Bone marrow (tissue), 2 donors: ENCODE measurements at regions not wholly inside any gene's neighbourhood (a gene's known extent, or its start where the extent isn't known, plus 50 kb on each side); places are given as distances from the start of the nearest gene placed in this dataset.

Experiments used
- DNase-seq, 2 donors: peaks; one replicate each; lab custom pipeline; 2025; lab: John Stamatoyannopoulos, UW

DNA sequence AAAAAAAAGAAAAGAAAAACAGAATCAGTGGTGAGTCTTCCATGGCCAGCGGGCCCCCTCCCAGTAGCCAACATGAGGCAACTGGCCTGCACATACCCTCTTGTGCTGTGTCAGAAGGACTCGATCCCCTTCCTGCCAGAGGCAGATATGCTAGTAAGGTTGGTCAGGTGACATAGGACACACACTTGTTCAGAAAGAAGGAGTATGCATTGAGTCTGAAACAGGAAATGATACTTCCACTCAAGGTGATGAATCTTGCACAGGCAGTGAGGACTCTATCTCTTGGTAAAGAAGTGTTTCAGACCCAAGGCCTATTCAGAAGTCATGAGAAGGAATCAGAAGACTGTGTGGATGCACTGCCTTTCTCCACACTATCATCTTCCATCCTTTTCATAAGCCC lies 269.7 kb upstream of the FAR2 start:
- no peak for DNase-seq

DNA sequence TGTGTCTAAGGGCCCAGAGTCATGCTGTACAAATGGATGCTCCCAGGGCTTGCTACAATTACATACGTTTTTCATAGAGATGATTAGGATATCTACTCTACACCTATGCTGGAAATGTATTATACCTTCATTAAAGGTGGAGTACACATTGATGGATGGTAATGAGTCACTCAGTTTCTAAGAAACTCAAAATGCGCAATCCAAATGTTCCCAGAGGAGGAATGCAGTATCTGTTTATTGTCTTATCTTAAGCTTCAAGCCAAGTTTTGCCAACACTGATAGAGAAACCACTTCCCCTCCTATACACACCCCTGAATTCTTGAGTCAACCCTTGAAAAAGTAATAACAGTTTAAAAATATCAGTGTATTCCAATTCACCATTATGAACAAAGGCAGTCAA lies 266.6 kb upstream of the FAR2 start:
- no peak for DNase-seq

DNA sequence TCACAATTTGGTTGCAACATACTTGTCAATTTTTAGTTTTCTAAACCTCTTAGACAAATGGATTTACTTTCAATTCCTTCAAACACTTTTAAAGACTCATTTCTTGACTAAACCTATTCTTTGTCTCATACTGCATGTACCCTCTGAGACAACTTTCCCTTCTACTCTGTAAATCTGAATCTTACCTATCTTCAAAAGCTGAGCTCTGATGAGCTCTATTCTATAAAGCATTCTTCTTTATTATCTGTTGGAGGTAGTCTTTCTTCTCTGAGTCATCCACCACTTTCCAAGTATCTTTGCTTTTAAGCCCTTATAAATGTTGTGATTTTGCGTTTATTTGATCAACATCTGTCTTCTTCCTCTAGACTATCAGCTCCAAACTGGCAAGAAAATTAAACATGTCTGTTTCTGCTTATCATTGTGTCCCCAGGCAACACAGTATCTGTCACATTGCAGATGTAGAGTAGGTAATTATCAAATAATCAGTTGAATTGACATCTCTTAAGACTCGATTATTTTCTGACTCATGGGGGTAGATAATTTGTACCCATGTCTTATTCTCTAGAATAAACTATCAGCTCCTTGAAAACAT lies 265.6 kb upstream of the FAR2 start:
- no peak for DNase-seq

DNA sequence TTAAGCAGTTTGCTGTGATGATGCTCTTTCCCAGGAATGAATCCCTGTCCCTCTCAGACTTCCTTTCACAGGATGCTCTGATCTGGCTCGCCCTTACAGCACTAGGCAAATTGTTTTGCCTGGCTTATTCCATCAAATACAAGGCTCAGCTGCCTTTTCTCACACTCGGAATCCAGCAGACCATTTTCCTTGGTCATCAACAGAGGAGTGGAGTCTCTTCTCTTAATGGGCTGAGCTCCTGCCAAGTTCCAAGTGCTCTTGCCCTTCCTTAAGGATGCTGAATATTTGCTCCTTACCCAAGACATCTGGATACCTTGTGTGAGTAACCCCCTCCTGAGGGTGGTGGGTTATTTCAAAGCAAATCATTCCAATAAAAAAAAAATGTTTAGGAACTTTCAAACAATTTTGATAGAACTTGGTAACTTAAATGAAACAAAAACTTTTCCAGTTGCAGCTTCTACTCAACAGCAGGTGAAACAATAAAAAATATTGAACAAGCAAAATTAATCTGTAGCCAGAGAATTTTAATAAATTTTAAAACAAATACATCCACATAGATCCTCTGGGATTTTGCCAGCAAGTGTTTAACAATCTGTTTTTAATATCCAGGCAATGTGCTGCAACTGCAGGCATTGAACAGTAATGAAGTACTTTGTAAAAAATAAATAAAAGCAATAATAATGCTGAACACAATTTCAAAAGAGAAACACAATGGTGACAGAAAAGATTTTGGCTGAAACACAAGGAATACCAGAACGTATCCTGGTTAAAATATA lies 264.0 kb upstream of the FAR2 start:
- DNase-seq = no peak

DNA sequence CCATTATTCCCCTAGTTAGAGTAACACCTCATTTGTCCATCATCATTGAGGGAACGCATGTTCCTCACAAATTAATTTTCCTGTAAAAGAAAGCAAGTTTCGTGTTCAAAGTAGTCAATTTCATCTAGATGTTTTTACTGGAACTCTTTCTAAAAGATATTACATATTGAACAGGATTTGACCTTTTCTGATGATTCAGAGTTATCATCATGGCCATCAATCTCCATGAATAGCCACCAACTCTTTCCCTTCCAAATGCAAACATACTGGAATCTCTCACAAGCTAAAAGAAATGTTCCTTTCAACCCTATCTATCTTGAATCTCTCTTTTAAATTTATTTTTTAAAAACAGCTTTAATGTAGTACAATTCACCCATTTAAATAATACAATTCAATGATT lies 263.1 kb upstream of the FAR2 start:
- no peak for DNase-seq

DNA sequence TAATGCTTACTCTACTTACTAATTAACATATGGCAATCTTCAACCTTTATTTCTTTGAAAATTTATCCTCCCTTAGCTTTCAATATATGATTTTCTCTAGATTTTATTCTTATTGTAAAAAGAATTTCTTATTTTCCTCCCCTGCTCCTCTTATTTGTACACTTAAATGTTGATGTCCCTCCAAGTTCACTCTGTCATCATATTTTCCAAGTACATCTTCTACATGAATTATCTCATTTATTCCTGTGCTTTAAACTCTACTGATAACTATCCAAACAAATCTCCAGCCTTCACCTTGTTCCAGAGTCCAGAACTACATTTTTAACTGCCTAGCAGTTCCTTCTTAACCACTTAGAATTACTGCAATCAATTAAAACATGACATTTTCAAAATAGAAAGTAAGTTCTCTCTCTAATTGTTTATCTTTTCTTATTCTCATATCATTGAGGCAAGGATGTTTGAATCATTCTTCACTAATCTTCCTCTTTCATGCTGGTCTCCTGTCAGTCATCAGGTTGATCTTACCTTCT lies 261.6 kb upstream of the FAR2 start:
- no peak for DNase-seq

DNA sequence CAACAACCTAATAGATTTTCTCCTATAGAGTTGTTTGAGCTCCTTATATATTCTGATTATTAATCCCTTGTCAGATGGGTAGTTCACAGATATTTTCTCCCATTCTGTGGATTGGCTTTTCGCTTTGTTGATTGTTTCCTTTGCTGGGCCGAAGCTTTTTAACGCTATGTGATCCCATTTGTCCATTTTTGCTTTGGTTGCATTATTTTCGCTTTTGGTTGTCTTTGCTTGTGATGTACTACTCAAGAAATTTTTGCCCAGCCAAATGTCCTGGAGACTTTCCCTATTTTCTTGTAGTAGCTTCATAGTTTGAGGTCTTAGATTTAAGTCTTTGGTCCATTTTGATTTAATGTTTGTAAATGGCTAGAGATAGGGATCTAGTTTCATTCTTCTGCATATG lies 258.4 kb upstream of the FAR2 start:
- DNase-seq = no peak

DNA sequence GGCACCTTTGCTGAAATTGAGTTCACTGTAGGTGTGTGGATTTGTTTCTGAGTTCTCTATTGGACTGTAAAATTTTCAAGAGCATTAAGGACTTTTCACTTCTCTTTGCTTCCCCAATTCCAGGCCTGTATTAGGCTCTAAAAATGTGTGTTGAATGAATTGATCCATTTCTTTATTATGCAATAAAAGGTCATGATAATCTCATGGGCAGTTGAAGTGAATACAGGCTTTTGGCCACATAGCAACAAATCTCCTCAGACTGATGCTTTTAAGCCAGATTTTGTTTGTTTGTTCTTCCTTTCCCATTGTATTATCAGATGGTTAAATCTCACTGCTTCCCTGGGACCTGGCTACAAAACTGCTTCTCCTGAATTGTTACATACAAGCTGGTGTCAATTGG lies 258.0 kb upstream of the FAR2 start:
- DNase-seq = no peak

DNA sequence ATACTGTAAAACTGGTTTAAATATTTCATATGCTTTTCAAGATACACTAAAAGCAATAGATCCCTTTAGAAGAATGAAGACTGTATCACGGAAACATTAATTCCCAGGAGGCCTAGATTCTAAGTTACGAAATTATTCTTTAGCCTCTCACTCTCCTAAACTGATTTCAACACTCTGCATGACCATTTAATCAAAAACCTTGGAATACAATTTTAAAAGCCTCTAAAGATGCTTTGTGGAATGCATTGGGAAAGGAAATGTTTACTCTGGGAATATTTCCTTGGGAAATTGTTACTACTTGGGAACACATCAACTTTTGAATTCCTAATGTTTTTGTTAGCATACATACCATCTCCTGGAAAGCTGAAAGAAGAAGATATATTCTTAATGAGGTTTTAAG lies 255.7 kb upstream of the FAR2 start:
- DNase-seq = no peak

DNA sequence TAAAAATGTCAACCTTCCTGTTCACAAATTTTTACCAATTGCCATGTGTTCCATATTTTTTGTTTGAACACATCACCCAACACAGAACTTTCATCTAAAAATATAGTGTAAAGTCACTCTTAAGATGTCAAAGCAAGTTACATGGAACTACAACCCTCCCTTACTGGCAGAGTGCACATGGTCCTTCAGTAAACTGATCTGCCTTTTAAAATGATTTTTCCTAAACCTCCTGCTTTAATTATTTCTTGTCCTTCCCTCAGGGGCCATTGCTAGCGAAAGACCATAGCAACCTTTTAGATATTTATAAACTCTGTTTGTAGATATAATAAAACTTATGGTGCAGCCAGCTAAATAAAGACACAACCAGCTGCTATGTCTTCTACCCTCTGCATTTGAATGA lies 255.2 kb upstream of the FAR2 start:
- no peak for DNase-seq

DNA sequence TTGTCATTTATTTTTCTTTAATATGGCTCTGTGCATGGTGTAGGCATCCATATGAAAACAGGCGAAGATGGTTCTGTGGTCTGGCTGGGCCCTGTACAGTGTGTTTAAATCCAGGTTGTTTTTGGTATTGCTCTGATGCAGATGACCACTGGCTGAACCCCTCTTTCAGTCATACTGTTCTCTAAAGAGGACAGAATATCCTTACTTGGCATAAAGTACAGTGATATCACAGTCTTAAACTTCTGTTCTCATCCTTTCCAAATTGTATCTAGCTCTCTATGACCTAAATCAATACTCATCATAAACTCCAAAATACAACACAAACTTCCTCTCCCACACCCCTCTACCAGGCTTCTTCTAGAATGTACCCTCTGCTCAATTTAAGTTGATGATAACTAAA lies 252.7 kb upstream of the FAR2 start:
- no peak for DNase-seq

DNA sequence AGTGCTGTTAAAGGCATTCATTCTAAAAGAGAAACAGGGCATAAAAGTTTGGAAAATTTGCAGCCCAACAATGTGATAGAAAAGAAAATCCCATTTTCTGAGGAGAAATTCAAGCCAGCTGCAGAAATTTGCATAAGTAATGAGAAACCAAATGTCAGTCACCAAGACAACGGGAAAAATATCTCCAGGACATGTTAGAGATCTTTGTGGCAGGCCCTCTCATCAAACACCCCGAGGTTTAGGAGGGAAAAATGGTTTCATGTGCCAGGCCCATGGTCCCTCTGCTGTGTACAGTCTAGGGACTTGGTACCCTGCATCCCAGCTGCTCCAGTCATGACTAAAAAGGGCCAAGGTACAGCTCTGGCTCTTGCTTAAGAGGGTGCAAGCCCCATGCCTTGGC lies 251.0 kb upstream of the FAR2 start:
- no peak for DNase-seq

DNA sequence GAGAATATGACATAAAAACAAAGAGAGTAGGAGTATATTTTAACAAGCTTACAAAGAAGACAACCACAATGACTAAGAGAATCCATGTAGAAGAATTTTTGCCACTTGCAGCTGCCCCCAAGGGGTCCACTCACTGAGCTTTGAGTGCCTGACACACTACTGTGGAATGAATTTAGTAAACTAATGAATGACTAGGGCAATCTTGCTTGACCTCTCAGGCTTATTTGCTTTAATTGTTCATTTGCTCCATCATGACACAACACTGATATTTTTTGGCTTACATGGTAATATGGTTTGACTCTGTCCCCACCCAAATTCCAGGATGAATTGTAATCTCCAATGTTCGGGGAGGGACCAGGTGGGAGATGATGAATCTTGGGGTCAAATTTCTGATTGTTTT lies 249.1 kb upstream of the FAR2 start:
- no peak for DNase-seq

DNA sequence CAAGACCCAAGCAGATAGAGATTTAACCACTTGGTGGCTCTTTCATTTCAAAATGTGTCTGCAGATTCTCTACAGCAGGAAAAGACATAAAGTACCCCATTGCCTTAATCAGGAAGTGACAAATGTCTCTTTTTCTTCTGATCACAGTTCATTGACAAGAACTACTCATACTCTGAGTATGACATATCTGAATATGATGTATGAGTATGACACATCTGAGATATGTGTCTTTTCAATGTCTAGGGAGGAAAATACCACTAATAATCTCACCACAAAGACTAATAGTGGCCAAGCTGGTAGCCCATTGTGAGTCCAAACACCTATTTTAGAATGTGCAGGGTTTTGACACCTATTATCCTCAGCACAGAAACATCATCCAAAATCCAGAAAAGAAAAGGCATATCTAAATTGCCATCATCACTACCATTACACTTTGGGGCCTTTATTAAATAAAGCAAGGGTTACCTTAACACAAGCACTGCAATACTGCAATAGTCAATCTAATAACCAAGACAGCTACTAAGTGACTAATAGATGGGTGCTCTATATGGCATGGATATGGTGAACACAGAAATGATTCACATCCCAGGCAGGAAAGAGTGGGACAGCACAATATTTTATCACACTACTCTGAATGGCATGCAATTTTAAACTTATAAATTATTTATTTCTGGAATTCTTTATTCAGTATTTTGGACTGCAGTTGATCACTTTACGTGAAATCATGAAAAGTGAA lies 243.7 kb upstream of the FAR2 start:
- no peak for DNase-seq

DNA sequence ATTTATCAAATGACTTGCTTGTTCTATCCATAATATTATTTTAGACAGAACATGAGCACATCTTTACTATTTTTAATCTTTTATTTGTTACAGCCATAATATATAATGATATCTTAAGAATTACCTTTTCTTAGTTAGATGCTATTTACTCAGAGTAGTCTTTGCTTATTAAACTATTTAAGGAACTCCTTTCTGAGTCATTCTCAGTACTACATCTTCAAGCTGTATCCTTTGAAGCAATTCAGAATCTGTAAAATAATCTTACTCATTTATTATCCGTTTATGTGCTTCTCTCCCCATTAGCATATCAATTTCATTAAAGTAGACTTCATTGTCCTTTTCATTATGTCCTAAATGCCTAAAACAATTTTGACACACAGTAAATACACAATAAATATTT lies 240.4 kb upstream of the FAR2 start:
- no peak for DNase-seq

DNA sequence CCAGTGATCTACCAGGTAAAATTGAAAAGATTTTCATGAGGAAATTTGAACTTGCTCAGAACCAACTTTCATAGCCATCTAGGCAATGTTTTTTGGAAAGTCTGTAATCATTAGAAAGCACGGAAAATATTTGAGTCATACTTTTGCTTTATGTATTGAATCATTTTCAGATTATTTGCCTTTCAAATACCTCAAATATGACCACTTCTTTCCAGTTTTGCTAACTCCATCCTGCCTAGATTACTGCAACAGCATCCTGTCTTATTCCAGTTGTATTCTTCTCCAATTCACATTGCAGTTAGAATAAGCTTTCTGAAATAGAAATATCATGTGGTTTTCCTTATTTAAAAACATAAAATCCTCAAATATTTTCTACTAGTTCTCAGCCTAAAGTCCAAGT lies 239.8 kb upstream of the FAR2 start:
- DNase-seq = no peak

DNA sequence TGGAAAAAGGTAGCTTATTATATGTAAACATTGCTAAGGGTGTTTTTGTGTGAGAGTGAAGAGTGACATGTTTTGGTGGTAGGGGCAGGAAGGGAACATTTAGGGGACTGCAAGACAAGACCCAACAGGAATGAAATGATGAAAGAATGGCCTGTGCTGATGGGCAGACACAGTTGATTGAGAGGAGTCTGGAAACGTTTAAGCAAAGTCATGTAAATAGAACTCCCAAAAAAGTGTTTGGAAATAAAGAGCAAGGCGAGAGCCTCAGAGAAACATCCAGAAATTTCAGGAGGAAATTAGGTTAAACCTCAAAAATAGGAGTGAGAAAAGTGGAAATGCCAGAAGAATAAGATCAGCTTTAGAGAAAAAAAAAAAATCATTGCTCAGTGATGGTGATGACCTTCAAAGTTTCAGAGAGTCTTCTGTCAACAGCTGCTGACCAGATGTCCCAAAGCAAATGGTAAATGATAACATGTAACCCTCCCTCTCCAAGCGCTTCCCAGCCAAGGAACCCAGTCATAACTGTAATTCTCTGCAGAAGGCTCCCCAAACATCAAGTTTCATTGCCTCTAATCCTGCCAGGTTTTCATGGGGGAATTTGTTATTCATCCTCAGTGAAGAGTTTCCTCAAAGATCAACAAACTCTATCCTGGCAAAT lies 223.2 kb upstream of the FAR2 start:
- no peak for DNase-seq

DNA sequence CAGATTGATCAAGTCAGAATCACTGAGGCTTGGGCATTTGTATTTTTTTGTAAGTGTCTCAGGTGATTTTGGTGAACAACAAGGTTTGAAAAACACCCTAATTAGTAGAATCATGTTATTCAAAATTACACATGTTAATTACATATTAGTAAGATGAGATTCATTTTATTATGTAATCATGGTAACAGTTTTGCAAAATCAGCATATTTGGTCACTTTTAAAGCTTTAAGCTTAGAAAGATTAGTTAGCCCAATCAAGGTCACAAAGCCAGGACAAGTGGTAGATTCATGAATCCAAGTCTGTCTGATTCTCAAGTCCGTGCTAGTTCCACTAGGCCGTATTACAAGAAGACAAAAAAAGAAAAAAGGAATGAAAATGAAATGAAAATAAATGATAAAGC lies 218.4 kb upstream of the FAR2 start:
- DNase-seq = no peak

DNA sequence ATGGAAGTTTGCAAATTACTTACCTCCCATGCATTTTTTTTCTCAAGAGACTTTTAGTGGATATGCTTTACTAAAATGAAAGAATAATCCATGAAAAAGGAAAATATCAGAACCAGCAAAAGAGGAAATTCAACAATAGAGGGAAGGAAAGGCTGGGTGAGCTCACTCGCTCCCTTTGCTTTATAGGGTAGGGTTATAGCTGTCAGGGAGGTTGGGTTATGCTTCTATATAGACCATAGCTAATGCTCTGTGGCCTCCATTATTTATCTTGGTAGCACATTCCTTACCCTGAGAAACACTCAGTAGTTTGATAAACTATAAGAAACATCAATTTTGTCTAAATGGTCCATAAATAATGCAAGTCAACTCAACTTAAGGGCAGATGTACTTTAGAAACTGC lies 215.9 kb upstream of the FAR2 start:
- no peak for DNase-seq

DNA sequence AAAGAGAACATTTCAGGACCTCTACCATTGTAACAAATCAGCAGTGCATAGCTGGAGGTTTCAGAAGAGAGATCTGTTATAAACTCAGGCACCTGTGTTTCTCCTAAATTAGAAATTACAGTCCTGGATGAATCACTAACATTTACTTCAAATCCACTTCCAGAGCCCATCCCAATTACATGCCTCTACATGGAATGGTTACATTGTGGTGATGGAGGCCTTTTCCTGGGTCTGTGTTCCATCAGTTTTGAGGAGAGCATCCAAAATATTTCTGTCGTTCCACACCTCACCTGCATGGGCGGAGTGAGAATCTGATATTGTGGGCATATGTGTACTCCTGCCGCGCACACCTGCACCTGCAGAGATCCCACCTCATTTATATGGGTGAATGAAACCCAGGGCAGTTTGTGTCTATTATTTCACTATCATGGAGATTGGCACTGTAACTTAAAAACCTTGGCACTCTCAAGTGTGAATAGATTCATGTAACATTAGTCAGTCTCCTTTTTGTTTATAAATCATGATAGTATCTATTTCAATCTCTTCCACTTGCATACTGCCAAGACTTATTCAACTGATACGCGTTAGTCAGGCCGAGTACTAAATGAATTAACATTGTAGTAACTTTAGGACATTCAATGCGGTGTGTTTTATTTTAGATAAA lies 215.1 kb upstream of the FAR2 start:
- no peak for DNase-seq

DNA sequence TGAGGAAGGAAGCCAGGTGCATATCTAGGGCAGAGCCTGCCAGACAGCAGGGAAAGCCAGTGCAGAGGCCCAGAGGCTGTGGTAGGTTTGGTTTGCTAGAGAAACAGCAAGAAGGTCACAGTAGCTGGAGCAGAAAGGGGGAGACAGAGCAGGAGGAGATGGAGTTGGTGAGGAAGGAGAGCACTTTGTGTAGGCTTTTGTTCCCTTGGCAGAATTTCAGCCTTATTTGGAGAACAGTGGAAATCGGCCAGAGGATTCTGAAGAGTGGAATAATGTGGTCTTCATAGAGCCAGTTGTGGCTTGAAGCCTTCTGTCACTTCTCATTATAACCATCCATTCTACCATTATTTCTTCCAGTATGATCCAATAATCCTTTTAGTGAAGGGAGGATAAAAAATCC lies 212.9 kb upstream of the FAR2 start:
- no peak for DNase-seq

DNA sequence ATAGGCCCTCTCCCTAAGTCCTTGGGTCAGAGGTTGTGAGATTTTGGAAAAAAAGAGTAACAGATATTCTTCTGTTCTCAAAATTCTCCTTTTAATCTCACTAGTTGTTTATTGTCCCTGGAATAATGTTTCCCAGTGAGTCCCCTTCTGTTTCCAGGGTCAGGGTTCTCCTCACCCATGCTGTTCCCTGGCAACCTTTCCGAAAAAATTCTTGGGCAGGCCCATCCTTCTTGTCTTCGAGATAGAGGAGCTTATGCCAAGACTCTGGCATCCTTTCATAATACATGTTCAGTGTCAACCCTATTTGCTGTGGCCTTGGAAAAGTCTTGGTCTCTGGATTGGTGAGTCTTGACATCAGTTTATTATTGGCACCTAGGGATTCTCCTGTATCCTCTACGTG lies 212.4 kb upstream of the FAR2 start:
- no peak for DNase-seq
